Spleen (tissue), 11 donors: ENCODE measurements at regions not wholly inside any gene's neighbourhood (a gene's known extent, or its start where the extent isn't known, plus 50 kb on each side); places are given as distances from the start of the nearest gene placed in this dataset.
"Not testable (repeated sequence)": the region's sequence is repeated elsewhere in the genome, so short reads cannot be mapped to it uniquely, and the experiment has no call there.

ENCODE experiments used
- DNase-seq: peaks from one replicate; pipeline ENCODE4 v3.0.0-alpha.2; 2020
- H3K27ac ChIP-seq, 8 donors: fragments of 200-600 bp; sonication (generic) in 7 of 8; 1 replicate in 4 of 8; 2 replicates in 4 of 8; pipeline versions ENCODE4 v1.5.0 to v1.8.0; 2016 to 2021; ENCODE audit warnings: inconsistent platforms in 4 of 8, mild to moderate bottlenecking in 4 of 8, moderate library complexity in 1 of 8
- H3K27me3 ChIP-seq, 7 donors: fragments of 200-600 bp; sonication (generic) in 6 of 7; replicated peaks in 1 of 7; 1 replicate in 4 of 7; 2 replicates in 3 of 7; pipeline versions ENCODE4 v1.5.0 to v1.8.0; 2016 to 2021; ENCODE audit warnings: inconsistent platforms in 3 of 7, mild to moderate bottlenecking in 1 of 7
- H3K36me3 ChIP-seq, 6 donors: fragments of 200-600 bp; sonication (generic) in 5 of 6; 1 replicate in 4 of 6; 2 replicates in 2 of 6; pipeline versions ENCODE4 v1.5.0 to v1.8.0; 2016 to 2021; ENCODE audit warnings: inconsistent platforms in 2 of 6
- H3K4me1 ChIP-seq, 6 donors: fragments of 200-600 bp; sonication (generic) in 5 of 6; 1 replicate in 3 of 6; 2 replicates in 3 of 6; pipeline versions ENCODE4 v1.5.0 to v1.8.0; 2016 to 2021; ENCODE audit warnings: inconsistent platforms in 3 of 6
- H3K4me3 ChIP-seq, 8 donors: fragments of 200-600 bp; sonication (generic) in 7 of 8; 1 replicate in 4 of 8; 2 replicates in 4 of 8; pipeline versions ENCODE4 v1.5.0 to v1.8.0; 2016 to 2021; ENCODE audit warnings: inconsistent platforms in 4 of 8, mild to moderate bottlenecking in 4 of 8, moderate library complexity in 2 of 8
- H3K9me3 ChIP-seq, 8 donors: fragments of 200-600 bp; sonication (generic) in 7 of 8; 1 replicate in 4 of 8; 2 replicates in 4 of 8; pipeline versions ENCODE4 v1.5.0 to v1.8.0; 2016 to 2021; ENCODE audit warnings: inconsistent platforms in 4 of 8
- POLR2A ChIP-seq, 3 donors: fragments of 450-650 bp; IDR thresholded peaks; one replicate each; pipeline ENCODE4 v1.5.1; 2017; ENCODE audit warnings: antibody characterized with exemption in 3 of 3, mild to moderate bottlenecking in 1 of 3
- POLR2AphosphoS5 ChIP-seq, 3 donors: sonication (generic); formaldehyde crosslinking; IDR thresholded peaks; one replicate each; pipeline ENCODE4 v1.5.1; 2017; ENCODE audit warnings: antibody characterized with exemption in 3 of 3
- WGBS, 5 donors: extraction: QIAGEN DNeasy Blood & Tissue Kit in 3 of 5; methylation state at CpG; one replicate each; pipeline versions ENCODE4 v1.1.5 to v1.1.7; 2013 to 2018; 5-methylcytosine and 5-hydroxymethylcytosine counted together
- intact Hi-C: fragments of 100-400 bp; cut with DNase I; formaldehyde crosslinking; loops from one replicate; pipeline ENCODE4 v1.15.0; 2023; ENCODE audit warnings: low total_unique reads
- TF ChIP-seq, protein P1 (sequence below), 11 experiments: fragments of 200-600 bp in 7 of 11; fragments of 450-650 bp in 4 of 11; sonication (generic) in 4 of 11; IDR thresholded peaks in 8 of 11; conservative IDR thresholded peaks in 3 of 11; 1 replicate in 7 of 11; 2 replicates in 4 of 11; pipeline versions ENCODE4 v1.4.0 to v1.8.0; 2016 to 2021; ENCODE audit warnings: antibody characterized with exemption in 11 of 11, inconsistent platforms in 4 of 11, mild to moderate bottlenecking in 1 of 11
- donor health status: healthy with polysubstance abuse.
- donor health status: DM: no; HTN: no; CAD: no; lungs with moderate emphysema.
- donor health status: DM: no; HTN: no; CAD: no.
- donor health status: Bipolar disorder and iron deficiency.
- donor health status: healthy.
- donor health status: DM: no; HTN: no; CAD: no.
- donor health status: DM: yes; HTN: yes; CAD: no.

- TF ChIP-seq, protein P1, sequence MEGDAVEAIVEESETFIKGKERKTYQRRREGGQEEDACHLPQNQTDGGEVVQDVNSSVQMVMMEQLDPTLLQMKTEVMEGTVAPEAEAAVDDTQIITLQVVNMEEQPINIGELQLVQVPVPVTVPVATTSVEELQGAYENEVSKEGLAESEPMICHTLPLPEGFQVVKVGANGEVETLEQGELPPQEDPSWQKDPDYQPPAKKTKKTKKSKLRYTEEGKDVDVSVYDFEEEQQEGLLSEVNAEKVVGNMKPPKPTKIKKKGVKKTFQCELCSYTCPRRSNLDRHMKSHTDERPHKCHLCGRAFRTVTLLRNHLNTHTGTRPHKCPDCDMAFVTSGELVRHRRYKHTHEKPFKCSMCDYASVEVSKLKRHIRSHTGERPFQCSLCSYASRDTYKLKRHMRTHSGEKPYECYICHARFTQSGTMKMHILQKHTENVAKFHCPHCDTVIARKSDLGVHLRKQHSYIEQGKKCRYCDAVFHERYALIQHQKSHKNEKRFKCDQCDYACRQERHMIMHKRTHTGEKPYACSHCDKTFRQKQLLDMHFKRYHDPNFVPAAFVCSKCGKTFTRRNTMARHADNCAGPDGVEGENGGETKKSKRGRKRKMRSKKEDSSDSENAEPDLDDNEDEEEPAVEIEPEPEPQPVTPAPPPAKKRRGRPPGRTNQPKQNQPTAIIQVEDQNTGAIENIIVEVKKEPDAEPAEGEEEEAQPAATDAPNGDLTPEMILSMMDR (IDR thresholded peaks at IDR 0.05 in 8 of 11, conservative IDR thresholded peaks at IDR 0.05 in 3 of 11) = no peak
- TF ChIP-seq POLR2A (IDR thresholded peaks at IDR 0.05) (no peak), POLR2AphosphoS5 (IDR thresholded peaks at IDR 0.05) (no peak)
- Histone ChIP-seq H3K9me3 (peaks cover 0 to 34% (median 21%) of the 10 kb centered on the region in 8 donors), H3K27me3 (no peaks in the 10 kb centered on the region), H3K36me3 (no peaks in the 10 kb centered on the region), H3K4me3 (no peak overlapping the region), H3K4me1 (no peaks in the 10 kb centered on the region), H3K27ac (no peak overlapping the region)
- 56 to 70% (median 61%) methylated on average over 2 of the region's 2 CpGs for WGBS, 5 donors
- intact Hi-C loops = no loop called here
- no peak for DNase-seq
Measured at GRCh38 chr2:184993746-184994145, 395.4 kb downstream of the ZNF804A start.

GRCh38 chr2:185006481-185006880 lies 408.2 kb downstream of the ZNF804A start:
- Histone ChIP-seq H3K27ac (no peak overlapping the region), H3K36me3 (no peaks in the 10 kb centered on the region), H3K4me1 (no peaks in the 10 kb centered on the region), H3K27me3 (no peaks in the 10 kb centered on the region), H3K4me3 (no peak overlapping the region), H3K9me3 (peaks cover 0 to 55% (median 43%) of the 10 kb centered on the region in 8 donors)
- no peak for TF ChIP-seq POLR2AphosphoS5 (IDR thresholded peaks at IDR 0.05)
- no peak for TF ChIP-seq POLR2A (IDR thresholded peaks at IDR 0.05)
- TF ChIP-seq, protein P1 (IDR thresholded peaks at IDR 0.05 in 8 of 11, conservative IDR thresholded peaks at IDR 0.05 in 3 of 11) = no peak
- intact Hi-C loops = no loop called here
- WGBS, 5 donors = 58 to 72% (median 66%) methylated on average over 4 of the region's 4 CpGs
- DNase-seq = no peak

GRCh38 chr2:185012643-185013042 lies 414.3 kb downstream of the ZNF804A start:
- WGBS, 5 donors = 90 to 96% (median 91%) methylated on average over 3 of the region's 3 CpGs
- no peak for DNase-seq
- intact Hi-C loops = no loop called here
- Histone ChIP-seq H3K36me3 (no peaks in the 10 kb centered on the region), H3K27me3 (no peaks in the 10 kb centered on the region), H3K27ac (no peak overlapping the region), H3K4me3 (no peak overlapping the region), H3K4me1 (no peaks in the 10 kb centered on the region), H3K9me3 (peaks cover 0 to 79% (median 65%) of the 10 kb centered on the region in 8 donors)
- TF ChIP-seq POLR2AphosphoS5 (IDR thresholded peaks at IDR 0.05) = no peak
- TF ChIP-seq, protein P1 (IDR thresholded peaks at IDR 0.05 in 8 of 11, conservative IDR thresholded peaks at IDR 0.05 in 3 of 11) = no peak

GRCh38 chr2:185014076-185014475 lies 415.7 kb downstream of the ZNF804A start:
- intact Hi-C loops = no loop called here
- H3K27ac ChIP-seq = no peak overlapping the region
- no peak overlapping the region for H3K4me3 ChIP-seq
- no peaks in the 10 kb centered on the region for H3K36me3 ChIP-seq
- H3K9me3 ChIP-seq = peaks cover 0 to 71% (median 61%) of the 10 kb centered on the region in 8 donors
- no peaks in the 10 kb centered on the region for H3K4me1 ChIP-seq
- H3K27me3 ChIP-seq = no peaks in the 10 kb centered on the region
- no peak for TF ChIP-seq POLR2AphosphoS5 (IDR thresholded peaks at IDR 0.05)
- TF ChIP-seq, protein P1 (IDR thresholded peaks at IDR 0.05 in 8 of 11, conservative IDR thresholded peaks at IDR 0.05 in 3 of 11) = no peak
- no peak for TF ChIP-seq POLR2A (IDR thresholded peaks at IDR 0.05)
- DNase-seq = no peak

DNA sequence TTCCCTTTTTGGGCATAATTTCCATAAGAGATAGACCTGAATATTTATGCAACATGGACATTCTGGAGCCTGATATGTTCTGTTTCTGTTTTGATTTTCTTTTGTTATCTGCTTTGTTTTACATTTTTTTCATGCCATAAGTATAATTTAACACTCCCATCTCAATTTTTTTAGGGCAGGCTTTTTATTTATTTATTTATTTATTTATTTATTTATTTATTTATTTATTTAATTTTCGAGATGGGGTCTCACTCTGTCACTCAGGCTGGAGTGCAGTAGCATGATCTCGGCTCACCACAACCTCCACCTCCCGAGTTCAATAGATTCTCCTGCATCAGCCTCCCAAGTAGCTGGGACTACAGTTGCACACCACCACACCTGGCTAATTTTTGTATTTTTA lies 427.6 kb downstream of the ZNF804A start:
- intact Hi-C loops = not testable (repeated sequence)

More for the DNA sequence above, 427.6 kb downstream of the ZNF804A start:
- not testable (repeated sequence) for DNase-seq, H3K4me1 ChIP-seq, H3K27ac ChIP-seq, H3K4me3 ChIP-seq, H3K27me3 ChIP-seq, H3K36me3 ChIP-seq
- H3K9me3 ChIP-seq = peaks cover 0 to 27% (median 16%) of the 10 kb centered on the region in 8 donors
- 74 to 82% (median 80%) methylated on average over 3 of the region's 3 CpGs for WGBS, 5 donors
